Stimulated activated CD4-positive, alpha-beta T cell treated with anti-CD3 and anti-CD28 coated beads, TNF-alpha, amount 100 ng/mL, for 48 hours (primary cell): ENCODE measurements at regions not wholly inside any gene's neighbourhood (a gene's known extent, or its start where the extent isn't known, plus 50 kb on each side); places are given as distances from the start of the nearest gene placed in this dataset.
"Not testable (repeated sequence)": the region's sequence is repeated elsewhere in the genome, so short reads cannot be mapped to it uniquely, and the experiment has no call there.

Source experiments
- DNase-seq, 3 donors: peaks; one replicate each; pipeline ENCODE4 v3.0.0-alpha.2; 2020; ENCODE audit warnings: low read depth in 3 of 3

- DNase-seq = not testable (repeated sequence)
Measured at GRCh38 chr9:30616782-30617181, 1767.7 kb upstream of the ACO1 start.

GRCh38 chr9:30622561-30622960 lies 1761.9 kb upstream of the ACO1 start:
- no peak for DNase-seq

- DNase-seq = no peak
Measured at GRCh38 chr9:30628915-30629567, 1755.4 kb upstream of the ACO1 start.

- DNase-seq = no peak
Measured at GRCh38 chr9:30630459-30630858, 1754.0 kb upstream of the ACO1 start.

GRCh38 chr9:30646639-30647038 lies 1737.8 kb upstream of the ACO1 start:
- DNase-seq = not testable (repeated sequence)

- DNase-seq = no peak
Measured at GRCh38 chr9:30661925-30662324, 1722.5 kb upstream of the ACO1 start.

GRCh38 chr9:30670805-30671562 lies 1713.5 kb upstream of the ACO1 start:
- DNase-seq = no peak

GRCh38 chr9:30673132-30673531 lies 1711.3 kb upstream of the ACO1 start:
- no peak for DNase-seq

- no peak for DNase-seq
Measured at GRCh38 chr9:30676651-30677050, 1707.8 kb upstream of the ACO1 start.

- DNase-seq = no peak
Measured at GRCh38 chr9:30677221-30677620, 1707.2 kb upstream of the ACO1 start.

- DNase-seq = no peak
Measured at GRCh38 chr9:30688801-30689200, 1695.6 kb upstream of the ACO1 start.

- DNase-seq = no peak
Measured at GRCh38 chr9:30697958-30698357, 1686.5 kb upstream of the ACO1 start.

GRCh38 chr9:30711591-30711990 lies 1672.9 kb upstream of the ACO1 start:
- no peak for DNase-seq

- DNase-seq = no peak
Measured at GRCh38 chr9:30713243-30713642, 1671.2 kb upstream of the ACO1 start.

GRCh38 chr9:30714389-30714788 lies 1670.1 kb upstream of the ACO1 start:
- no peak for DNase-seq

- no peak for DNase-seq
Measured at GRCh38 chr9:30718483-30718882, 1666.0 kb upstream of the ACO1 start.

GRCh38 chr9:30722065-30722464 lies 1662.4 kb upstream of the ACO1 start:
- DNase-seq = no peak

GRCh38 chr9:30723656-30724055 lies 1660.8 kb upstream of the ACO1 start:
- no peak for DNase-seq

- no peak for DNase-seq
Measured at GRCh38 chr9:30732060-30732459, 1652.4 kb upstream of the ACO1 start.

GRCh38 chr9:30744871-30745270 lies 1639.6 kb upstream of the ACO1 start:
- no peak for DNase-seq

GRCh38 chr9:30746589-30746988 lies 1637.9 kb upstream of the ACO1 start:
- DNase-seq = no peak

GRCh38 chr9:30757723-30758122 lies 1626.7 kb upstream of the ACO1 start:
- DNase-seq = no peak

- no peak for DNase-seq
Measured at GRCh38 chr9:30758726-30759446, 1625.6 kb upstream of the ACO1 start.
